Fibroblast of pulmonary artery (primary cell): ENCODE measurements at regions not wholly inside any gene's neighbourhood (a gene's known extent, or its start where the extent isn't known, plus 50 kb on each side); places are given as distances from the start of the nearest gene placed in this dataset.
"Not testable (repeated sequence)": the region's sequence is repeated elsewhere in the genome, so short reads cannot be mapped to it uniquely, and the experiment has no call there.

Source experiments
- DNase-seq: peaks from one replicate; pipeline ENCODE4 v3.0.0-alpha.2; 2010; ENCODE audit warnings: low read depth
- H3K4me3 ChIP-seq: replicated peaks from 2 replicates; pipeline ENCODE4 v1.5.1; 2011; ENCODE audit warnings: low read depth, mild to moderate bottlenecking, control low read depth, low read length, moderate library complexity
- CTCF ChIP-seq: IDR thresholded peaks from 2 replicates; pipeline ENCODE4 v1.5.1; 2011; ENCODE audit warnings: mild to moderate bottlenecking, control low read depth, low read length, inconsistent platforms; ENCODE audit errors: missing control alignments

GRCh38 chr1:59204001-59204400 is 92.9 kb upstream of the FGGY start:
- TF ChIP-seq CTCF, result no peak
- DNase-seq, result peak; percentile 82
- H3K4me3 ChIP-seq, result no peak overlapping the region

GRCh38 chr1:59206616-59207015 is 90.3 kb upstream of the FGGY start:
- DNase-seq, H3K4me3 ChIP-seq: not testable (repeated sequence)

DNA sequence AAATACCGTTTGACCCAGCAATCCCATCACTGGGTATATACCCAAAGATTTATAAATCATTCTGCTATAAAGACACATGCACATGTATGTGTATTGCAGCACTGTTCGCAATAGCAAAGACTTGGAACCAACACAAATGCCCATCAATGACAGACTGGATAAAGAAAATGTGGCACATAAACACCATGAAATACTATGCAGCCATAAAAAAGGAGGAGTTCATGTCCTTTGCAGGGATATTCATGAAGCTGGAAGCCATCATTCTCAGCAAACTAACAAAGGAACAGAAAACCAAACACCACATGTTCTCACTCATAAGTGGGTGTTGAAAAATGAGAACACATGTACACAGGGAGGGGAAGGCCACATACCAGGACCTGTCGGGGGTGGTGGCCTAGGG is 86.5 kb upstream of the FGGY start:
- not testable (repeated sequence) for DNase-seq

GRCh38 chr1:59212706-59213105 is 84.2 kb upstream of the FGGY start:
- DNase-seq, result no peak
- no peak overlapping the region for H3K4me3 ChIP-seq
- TF ChIP-seq CTCF, result no peak

More for the DNA sequence above, 86.5 kb upstream of the FGGY start:
- H3K4me3 ChIP-seq, result not testable (repeated sequence)

DNA sequence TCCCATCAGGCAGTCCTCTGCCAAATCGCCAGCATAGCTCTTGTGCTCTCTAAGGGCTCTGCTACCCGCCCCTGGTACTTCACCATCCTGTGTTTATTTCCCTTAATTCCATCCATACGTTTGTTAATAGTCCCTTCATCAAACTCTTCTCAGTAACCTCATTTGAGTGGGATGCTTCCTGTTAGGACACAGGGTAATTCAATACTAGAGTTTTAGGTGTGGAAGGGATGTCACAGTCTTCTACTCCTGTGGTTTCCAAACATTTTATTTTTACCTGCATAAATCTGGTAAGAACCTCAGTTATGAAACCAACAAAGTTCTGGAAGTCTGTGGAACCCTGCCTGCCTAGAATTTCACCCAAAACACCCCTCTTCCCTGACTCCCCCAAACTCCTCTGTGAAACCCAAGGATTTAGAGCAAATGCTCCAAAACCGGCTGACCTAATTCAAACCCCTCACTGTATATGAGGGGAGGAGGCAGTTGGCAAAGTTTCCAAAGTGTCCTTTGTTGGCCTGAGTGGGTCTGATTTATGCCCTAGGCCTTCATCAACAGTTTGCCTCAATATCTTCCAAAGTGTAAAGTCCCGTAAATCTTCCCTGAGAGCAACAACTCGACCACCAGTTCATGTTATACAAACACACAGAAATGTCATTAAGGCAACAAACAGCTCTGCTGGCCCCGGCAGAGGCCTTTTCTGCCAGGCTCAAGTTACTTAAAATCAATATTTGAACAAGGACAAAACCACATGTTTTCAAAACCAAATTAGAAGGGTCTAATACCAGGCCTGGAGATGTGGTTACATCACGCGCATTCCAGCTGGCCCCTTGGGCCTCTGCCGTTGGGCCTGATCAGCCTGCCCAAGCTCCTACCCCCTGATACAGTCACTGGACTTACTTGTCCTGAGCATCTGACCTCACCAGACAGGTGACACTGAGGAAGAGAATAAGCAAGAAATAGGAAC is 82.4 kb upstream of the FGGY start:
- no peak for DNase-seq
- no peak for TF ChIP-seq CTCF
- H3K4me3 ChIP-seq, result no peak overlapping the region

- no peak for TF ChIP-seq CTCF
- no peak overlapping the region for H3K4me3 ChIP-seq
- no peak for DNase-seq
These were observed 81.1 kb upstream of the FGGY start for GRCh38 chr1:59215766-59216291.

DNA sequence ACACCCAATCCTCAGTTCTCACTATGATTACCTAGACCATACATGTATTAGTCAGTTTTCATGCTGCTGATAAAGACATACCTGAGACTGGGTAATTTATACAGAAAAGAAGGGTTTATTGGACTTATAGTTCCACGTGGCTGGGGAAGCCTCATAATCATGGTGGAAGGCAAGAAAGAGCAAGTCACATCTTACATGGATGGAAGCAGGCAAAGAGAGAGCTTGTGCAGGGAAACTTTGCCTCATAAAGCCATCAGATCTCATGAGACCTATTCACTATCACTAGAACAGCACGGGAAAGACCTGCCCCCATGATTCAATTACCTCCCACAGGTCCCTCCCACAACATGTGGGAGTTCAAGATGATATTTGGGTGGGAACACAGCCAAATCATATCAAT is 79.5 kb upstream of the FGGY start:
- H3K4me3 ChIP-seq, DNase-seq: not testable (repeated sequence)

DNA sequence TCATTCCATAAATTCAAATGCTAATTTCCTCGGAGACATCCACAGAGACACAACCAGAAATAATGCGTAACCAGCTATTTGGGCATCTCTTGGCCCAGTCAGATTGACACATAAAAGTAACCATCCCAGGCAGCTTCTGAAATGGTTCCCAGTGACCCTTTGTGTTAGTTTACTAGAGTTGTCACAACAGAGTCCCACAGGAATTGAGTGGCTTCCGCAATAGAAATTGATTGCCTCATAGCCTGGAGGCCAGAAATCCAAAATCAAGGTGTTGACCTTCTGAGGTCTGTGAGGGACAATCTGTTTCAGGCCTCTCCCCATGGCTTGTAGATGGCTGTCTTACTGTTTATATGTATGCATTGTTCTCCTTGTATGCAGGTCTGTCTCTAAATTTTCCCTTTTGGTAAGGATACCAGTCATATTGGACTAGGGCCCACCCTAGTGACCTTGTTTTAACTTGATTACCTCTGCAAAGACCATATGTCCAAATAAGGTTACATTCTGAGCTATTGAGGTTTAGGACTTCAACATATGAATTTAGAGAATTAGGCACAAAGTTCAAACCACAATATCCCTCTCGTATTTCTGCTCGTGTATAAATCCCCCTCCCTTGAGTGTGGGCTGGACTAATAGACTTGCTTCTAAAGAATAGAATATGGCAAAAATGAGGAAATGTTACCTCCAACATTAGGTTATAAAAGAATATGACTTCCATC is 78.2 kb upstream of the FGGY start:
- H3K4me3 ChIP-seq, result no peak overlapping the region
- TF ChIP-seq CTCF, result no peak
- DNase-seq, result no peak
